Urinary bladder (tissue), 3 donors: ENCODE measurements at regions not wholly inside any gene's neighbourhood (a gene's known extent, or its start where the extent isn't known, plus 50 kb on each side); places are given as distances from the start of the nearest gene placed in this dataset.

Experiments used
- DNase-seq: peaks from one replicate; pipeline ENCODE4 v3.0.0-alpha.2; 2015; ENCODE audit errors: extremely low spot score
- H3K27ac ChIP-seq: one replicate; pipeline ENCODE4 v1.5.1; 2013; ENCODE audit warnings: low read depth, mild to moderate bottlenecking, moderate library complexity
- H3K36me3 ChIP-seq: one replicate; pipeline ENCODE4 v1.6.1; 2013; ENCODE audit warnings: mild to moderate bottlenecking, moderate library complexity; ENCODE audit not compliant: insufficient read depth
- H3K4me1 ChIP-seq: one replicate; pipeline ENCODE4 v1.6.1; 2013; ENCODE audit warnings: mild to moderate bottlenecking, moderate library complexity; ENCODE audit not compliant: insufficient read depth
- H3K4me3 ChIP-seq: one replicate; pipeline ENCODE4 v1.5.1; 2013; ENCODE audit warnings: low read depth, low read length
- WGBS: extraction: QIAGEN DNeasy Blood & Tissue Kit; methylation state at CpG from one replicate; pipeline ENCODE4 v1.1.7; 2013; 5-methylcytosine and 5-hydroxymethylcytosine counted together
- donor health status: healthy with polysubstance abuse.
- donor health status: healthy.

DNA sequence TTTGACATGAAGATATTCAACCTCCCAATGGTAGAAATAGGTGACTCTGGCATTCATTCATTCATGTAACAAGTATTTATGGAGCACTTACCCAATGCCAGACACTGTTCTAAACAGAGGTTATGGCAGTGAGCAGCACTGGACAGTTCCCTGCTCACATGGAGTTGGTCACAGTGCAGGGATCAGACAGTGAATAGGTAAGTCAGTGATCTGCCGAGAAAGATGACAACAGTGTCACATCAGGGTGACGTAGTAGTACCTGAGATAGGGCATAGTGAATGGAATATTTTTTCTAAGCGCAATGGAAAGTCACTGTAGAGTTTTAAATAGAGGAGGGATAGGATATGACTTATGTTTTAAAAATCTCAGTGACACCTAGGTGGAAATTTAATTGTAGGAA, 791.4 kb upstream of the RBFOX1 start:
- WGBS = 62% methylated on average over 3 of the region's 3 CpGs
- Histone ChIP-seq H3K36me3 (no peaks in the 10 kb centered on the region), H3K27ac (no peak overlapping the region), H3K4me1 (no peaks in the 10 kb centered on the region), H3K4me3 (no peak overlapping the region)
- no peak for DNase-seq

- Histone ChIP-seq H3K27ac (no peak overlapping the region), H3K36me3 (no peaks in the 10 kb centered on the region), H3K4me1 (no peaks in the 10 kb centered on the region), H3K4me3 (no peak overlapping the region)
- no peak for DNase-seq
- WGBS = 56% methylated on average over 2 of the region's 2 CpGs
Observed at GRCh38 chr16:6536411-6536810, 796.2 kb upstream of the RBFOX1 start.

DNA sequence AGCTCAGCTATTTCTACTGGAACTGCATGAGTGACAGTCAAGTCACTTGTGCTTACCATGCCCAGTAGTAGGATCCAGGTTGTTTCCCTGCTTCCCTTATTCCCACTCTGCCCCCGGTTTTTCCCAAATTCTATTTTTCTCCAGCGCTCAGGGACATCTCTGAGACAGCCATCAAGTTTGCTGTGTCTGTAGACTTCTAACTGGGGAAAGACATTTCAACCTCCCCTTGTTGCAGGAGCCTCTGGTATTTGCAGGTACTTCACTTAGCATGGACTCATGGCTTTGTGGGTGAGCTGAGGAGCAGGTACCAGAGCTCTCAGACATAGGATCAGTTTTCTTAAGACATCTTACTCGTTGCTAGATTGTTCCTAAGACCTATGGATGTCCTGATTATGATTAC, 801.6 kb upstream of the RBFOX1 start:
- WGBS = 71% methylated on average over 3 of the region's 3 CpGs
- no peaks in the 10 kb centered on the region for H3K36me3 ChIP-seq
- no peak for DNase-seq

GRCh38 chr16:6528217-6528616, 804.4 kb upstream of the RBFOX1 start:
- H3K4me3 ChIP-seq = no peak overlapping the region
- no peaks in the 10 kb centered on the region for H3K36me3 ChIP-seq
- H3K4me1 ChIP-seq = no peaks in the 10 kb centered on the region
- WGBS = 50% methylated on average over 2 of the region's 2 CpGs
- no peak overlapping the region for H3K27ac ChIP-seq
- no peak for DNase-seq

More for the DNA sequence above, 801.6 kb upstream of the RBFOX1 start:
- H3K4me3 ChIP-seq = no peak overlapping the region
- H3K27ac ChIP-seq = no peak overlapping the region
- no peaks in the 10 kb centered on the region for H3K4me1 ChIP-seq

GRCh38 chr16:6527646-6528045, 805.0 kb upstream of the RBFOX1 start:
- H3K4me1 ChIP-seq = no peaks in the 10 kb centered on the region
- H3K4me3 ChIP-seq = no peak overlapping the region
- H3K27ac ChIP-seq = no peak overlapping the region
- WGBS = 67% methylated on average over 7 of the region's 7 CpGs
- no peaks in the 10 kb centered on the region for H3K36me3 ChIP-seq
- no peak for DNase-seq

DNA sequence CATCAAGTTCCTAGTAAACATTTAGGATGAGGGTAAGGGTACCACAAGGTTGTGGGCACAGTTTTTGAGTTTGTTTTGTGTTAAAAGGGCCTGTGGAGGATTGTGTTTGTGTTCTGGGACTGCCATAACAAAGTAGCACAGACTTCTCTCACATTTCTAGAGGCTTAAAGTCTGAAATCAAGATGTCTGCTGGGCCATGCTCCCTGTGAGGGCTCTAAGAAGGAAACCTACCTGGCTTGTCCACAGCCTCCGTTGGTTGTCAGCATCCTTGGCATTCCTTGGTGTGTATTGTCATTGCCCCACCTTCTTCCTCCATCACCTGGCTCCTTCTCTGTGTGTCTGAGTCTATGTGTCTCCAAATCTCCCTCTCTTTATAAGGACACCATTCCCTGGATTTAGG, 808.1 kb upstream of the RBFOX1 start:
- Histone ChIP-seq H3K4me1 (no peaks in the 10 kb centered on the region), H3K36me3 (no peaks in the 10 kb centered on the region), H3K27ac (no peak overlapping the region), H3K4me3 (no peak overlapping the region)
- 60% methylated on average over 1 of the region's 1 CpG for WGBS
- no peak for DNase-seq

DNA sequence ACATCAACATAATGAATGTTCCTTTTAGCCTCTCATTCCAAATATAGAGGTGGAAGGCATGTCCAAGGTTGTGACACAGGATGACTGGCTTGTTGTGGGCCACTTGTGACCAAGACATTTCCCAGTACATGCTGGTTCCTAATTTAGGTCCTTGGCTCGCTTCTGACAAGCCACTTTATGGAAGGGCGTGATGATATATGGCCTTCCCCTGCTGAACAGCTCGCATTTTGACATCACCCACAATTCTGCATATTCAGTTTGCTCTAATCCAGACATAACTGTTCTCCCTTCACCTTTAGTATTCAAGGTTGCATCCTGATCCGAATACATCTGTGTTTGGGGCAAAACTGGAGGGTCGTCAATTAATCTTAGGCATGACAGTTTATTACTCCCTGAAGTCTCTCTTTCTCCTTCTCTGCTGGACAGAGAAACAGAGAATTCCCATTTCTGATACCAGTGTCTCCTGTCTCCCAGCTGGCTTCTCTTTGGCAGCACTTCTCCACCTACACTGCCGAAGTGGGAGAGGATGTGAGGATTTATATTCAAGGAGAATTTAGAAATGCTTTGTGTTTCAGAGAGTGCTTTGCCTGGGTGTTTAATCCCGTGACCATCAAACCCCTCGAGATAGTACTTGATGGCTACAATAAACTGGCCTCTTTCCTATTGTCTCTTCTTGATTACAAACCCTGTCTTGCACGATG, 815.5 kb upstream of the RBFOX1 start:
- H3K4me3 ChIP-seq = no peak overlapping the region
- H3K4me1 ChIP-seq = no peaks in the 10 kb centered on the region
- 50% methylated on average over 9 of the region's 9 CpGs for WGBS

GRCh38 chr16:6512512-6512911, 820.1 kb upstream of the RBFOX1 start:
- Histone ChIP-seq H3K27ac (no peak overlapping the region), H3K4me1 (no peaks in the 10 kb centered on the region), H3K36me3 (no peaks in the 10 kb centered on the region), H3K4me3 (no peak overlapping the region)
- DNase-seq = no peak
- WGBS = 82% methylated on average over 2 of the region's 2 CpGs

More for the DNA sequence above, 815.5 kb upstream of the RBFOX1 start:
- no peak for DNase-seq
- H3K27ac ChIP-seq = no peak overlapping the region
- no peaks in the 10 kb centered on the region for H3K36me3 ChIP-seq

- Histone ChIP-seq H3K4me1 (no peaks in the 10 kb centered on the region), H3K27ac (no peak overlapping the region), H3K4me3 (no peak overlapping the region), H3K36me3 (no peaks in the 10 kb centered on the region)
- no peak for DNase-seq
- 60% methylated on average over 7 of the region's 7 CpGs for WGBS
Observed at GRCh38 chr16:6510261-6510660, 822.4 kb upstream of the RBFOX1 start.

GRCh38 chr16:6499413-6499812, 833.2 kb upstream of the RBFOX1 start:
- Histone ChIP-seq H3K27ac (no peak overlapping the region), H3K36me3 (peaks cover 1% of the 10 kb centered on the region), H3K4me3 (no peak overlapping the region), H3K4me1 (no peaks in the 10 kb centered on the region)
- WGBS = 36% methylated on average over 2 of the region's 2 CpGs
- no peak for DNase-seq

- WGBS = 75% methylated on average over 4 of the region's 4 CpGs
- no peaks in the 10 kb centered on the region for H3K4me1 ChIP-seq
- H3K4me3 ChIP-seq = no peak overlapping the region
- no peak overlapping the region for H3K27ac ChIP-seq
- no peak for DNase-seq
- peaks cover 1% of the 10 kb centered on the region for H3K36me3 ChIP-seq
Observed at GRCh38 chr16:6498858-6499257, 833.8 kb upstream of the RBFOX1 start.

- WGBS = 69% methylated on average over 2 of the region's 2 CpGs
- H3K36me3 ChIP-seq = no peaks in the 10 kb centered on the region
- DNase-seq = no peak
- no peak overlapping the region for H3K4me3 ChIP-seq
- no peaks in the 10 kb centered on the region for H3K4me1 ChIP-seq
- H3K27ac ChIP-seq = no peak overlapping the region
Observed at GRCh38 chr16:6496996-6497395, 835.6 kb upstream of the RBFOX1 start.

- H3K4me1 ChIP-seq = no peaks in the 10 kb centered on the region
- WGBS = 40% methylated on average over 7 of the region's 7 CpGs
- H3K27ac ChIP-seq = no peak overlapping the region
- H3K36me3 ChIP-seq = no peaks in the 10 kb centered on the region
- H3K4me3 ChIP-seq = no peak overlapping the region
- DNase-seq = no peak
Observed at GRCh38 chr16:6495486-6496210, 837.0 kb upstream of the RBFOX1 start.

GRCh38 chr16:6494716-6495115, 837.9 kb upstream of the RBFOX1 start:
- 89% methylated on average over 6 of the region's 6 CpGs for WGBS
- Histone ChIP-seq H3K4me3 (no peak overlapping the region), H3K4me1 (no peaks in the 10 kb centered on the region), H3K36me3 (no peaks in the 10 kb centered on the region), H3K27ac (no peak overlapping the region)
- no peak for DNase-seq
